PFSK-1 (cell line): ENCODE measurements at regions not wholly inside any gene's neighbourhood (a gene's known extent, or its start where the extent isn't known, plus 50 kb on each side); places are given as distances from the start of the nearest gene placed in this dataset.

ENCODE experiments used
- FOXP2 ChIP-seq: optimal IDR thresholded peaks from 2 replicates; pipeline ENCODE3; 2011; ENCODE audit warnings: borderline replicate concordance, control low read depth, inconsistent platforms; ENCODE audit not compliant: insufficient read depth; ENCODE audit errors: extremely low read length, extremely low read depth
- POLR2AphosphoS5 ChIP-seq: IDR thresholded peaks from 2 replicates; pipeline ENCODE4 v1.6.1; 2012; ENCODE audit warnings: low read depth, mild to moderate bottlenecking, control low read depth, low read length, moderate library complexity
- REST ChIP-seq, 2 experiments: IDR thresholded peaks; 2 replicates each; pipeline versions ENCODE4 v1.6.1 to v1.8.0; 2011 to 2012; ENCODE audit warnings: low read depth in 2 of 2, low read length in 2 of 2, control low read depth in 1 of 2, inconsistent platforms in 1 of 2, mild to moderate bottlenecking in 1 of 2, moderate library complexity in 1 of 2; ENCODE audit not compliant: insufficient read depth in 1 of 2
- SIN3A ChIP-seq: IDR thresholded peaks from 2 replicates; pipeline ENCODE4 v1.6.1; 2012; ENCODE audit warnings: mild to moderate bottlenecking, low read length, moderate library complexity, borderline replicate concordance; ENCODE audit not compliant: insufficient read depth
- TAF1 ChIP-seq: IDR thresholded peaks from 2 replicates; pipeline ENCODE4 v1.6.1; 2012; ENCODE audit warnings: low read length, control low read depth, borderline replicate concordance; ENCODE audit not compliant: insufficient read depth

GRCh38 chr12:90290980-90291975 lies 582.6 kb upstream of the ATP2B1 start:
- no peak for TF ChIP-seq SIN3A
- TF ChIP-seq POLR2AphosphoS5 = no peak
- TF ChIP-seq TAF1 = no peak
- no peak for TF ChIP-seq REST (IDR thresholded peaks at IDR 0.05; ENCODE audit: insufficient read depth in 1 of 2, low read depth in 2 of 2, low read length in 2 of 2)
- TF ChIP-seq FOXP2 = no peak
